IMR-90 (cell line): ENCODE measurements at regions not wholly inside any gene's neighbourhood (a gene's known extent, or its start where the extent isn't known, plus 50 kb on each side); places are given as distances from the start of the nearest gene placed in this dataset.

Experiments
- ATAC-seq: fragments of 200-7000 bp; cut with Tn5 transposase; 2 replicates; pipeline ENCODE4 v1.9.1; 2020; ENCODE audit warnings: low read depth, mild to moderate bottlenecking, moderate library complexity
- BruUV-seq: library from RNA; stranded (reverse); fragments of 400-500 nt; replicated peaks from 2 replicates; lab custom pipeline; 2021; lab: Mats Ljungman, UMichigan
- CTCF ChIA-PET: fragments of 300-600 bp; formaldehyde crosslinking; extraction: SDS; loops from one replicate; lab custom pipeline; 2021; ENCODE audit warnings: antibody characterized with exemption; lab: Yijun Ruan, JAX
- POLR2A ChIA-PET: fragments of 300-600 bp; sonication (Branson Sonifier 250); formaldehyde crosslinking; loops from one replicate; lab custom pipeline; 2022; ENCODE audit warnings: antibody characterized with exemption; ENCODE audit not compliant: unreplicated experiment; lab: Charles Lee
- DNase-seq: peaks from one replicate; pipeline ENCODE4 v3.0.0; 2013
- H2AFZ ChIP-seq: replicated peaks from 2 replicates; pipeline ENCODE3; 2013; ENCODE audit warnings: low read length, mild to moderate bottlenecking; ENCODE audit not compliant: poor library complexity
- H2AK5ac ChIP-seq: 2 replicates; pipeline ENCODE4 v1.6.1; 2013; ENCODE audit warnings: low read depth, low read length, inconsistent platforms
- H2AK9ac ChIP-seq: replicated peaks from 2 replicates; pipeline ENCODE3; 2013; ENCODE audit warnings: mild to moderate bottlenecking, low read depth, low read length, moderate library complexity; ENCODE audit not compliant: poor library complexity
- H2BK120ac ChIP-seq: 2 replicates; pipeline ENCODE4 v1.6.1; 2013; ENCODE audit warnings: low read depth, low read length, inconsistent platforms
- H2BK15ac ChIP-seq: 3 replicates; pipeline ENCODE4 v1.6.1; 2013; ENCODE audit warnings: low read depth, low read length, inconsistent platforms
- H2BK20ac ChIP-seq: 2 replicates; pipeline ENCODE4 v1.6.1; 2013; ENCODE audit warnings: low read depth, mild to moderate bottlenecking, inconsistent platforms, low read length, moderate library complexity
- H2BK5ac ChIP-seq: 2 replicates; pipeline ENCODE4 v1.6.1; 2013; ENCODE audit warnings: mild to moderate bottlenecking, low read depth, low read length, inconsistent platforms; ENCODE audit not compliant: poor library complexity, severe bottlenecking
- H3K14ac ChIP-seq: replicated peaks from 2 replicates; pipeline ENCODE4 v1.6.1; 2013; ENCODE audit warnings: low read depth, low read length, inconsistent platforms
- H3K18ac ChIP-seq: 2 replicates; pipeline ENCODE4 v1.6.1; 2013; ENCODE audit warnings: low read depth, low read length, control low read depth
- H3K23ac ChIP-seq: 2 replicates; pipeline ENCODE4 v1.6.1; 2013; ENCODE audit warnings: low read depth, low read length, inconsistent platforms
- H3K27ac ChIP-seq: 2 replicates; pipeline ENCODE4 v1.5.1; 2013; ENCODE audit warnings: mild to moderate bottlenecking, control low read depth, low read length; ENCODE audit not compliant: insufficient read depth
- H3K27me3 ChIP-seq: 2 replicates; pipeline ENCODE4 v1.6.1; 2013; ENCODE audit warnings: low read length; ENCODE audit not compliant: control insufficient read depth, insufficient read depth
- H3K36me3 ChIP-seq: 2 replicates; pipeline ENCODE4 v1.6.1; 2013; ENCODE audit warnings: low read length, mixed read lengths; ENCODE audit not compliant: control insufficient read depth, insufficient read depth
- H3K4ac ChIP-seq: 2 replicates; pipeline ENCODE4 v1.6.1; 2013; ENCODE audit warnings: low read depth, low read length, inconsistent platforms
- H3K4me1 ChIP-seq: 2 replicates; pipeline ENCODE4 v1.6.1; 2013; ENCODE audit warnings: low read length, mixed read lengths; ENCODE audit not compliant: control insufficient read depth, insufficient read depth
- H3K4me2 ChIP-seq: 2 replicates; pipeline ENCODE4 v1.6.1; 2013; ENCODE audit warnings: low read depth, mild to moderate bottlenecking, control low read depth, low read length, moderate library complexity
- H3K4me3 ChIP-seq: 2 replicates; pipeline ENCODE4 v1.5.1; 2013; ENCODE audit warnings: low read depth, mild to moderate bottlenecking, control low read depth, low read length, moderate library complexity; ENCODE audit not compliant: insufficient read depth
- H3K56ac ChIP-seq: 2 replicates; pipeline ENCODE4 v1.6.1; 2013; ENCODE audit warnings: low read length, inconsistent platforms; ENCODE audit not compliant: insufficient read depth; ENCODE audit errors: extremely low read depth
- H3K79me1 ChIP-seq, 2 experiments: 2 replicates each; pipeline ENCODE4 v1.6.1; 2013; ENCODE audit warnings: low read length in 2 of 2, inconsistent platforms in 1 of 2, low read depth in 1 of 2
- H3K9ac ChIP-seq: 2 replicates; pipeline ENCODE4 v1.6.1; 2013; ENCODE audit warnings: low read depth, low read length, control low read depth
- H3K9me1 ChIP-seq: 2 replicates; pipeline ENCODE4 v1.6.1; 2013; ENCODE audit warnings: low read length, inconsistent platforms; ENCODE audit not compliant: insufficient read depth
- H3K9me3 ChIP-seq: 2 replicates; pipeline ENCODE4 v1.6.1; 2013; ENCODE audit warnings: low read length; ENCODE audit not compliant: control insufficient read depth, insufficient read depth
- H4K20me1 ChIP-seq: 2 replicates; pipeline ENCODE4 v1.6.1; 2013; ENCODE audit warnings: low read length, inconsistent platforms; ENCODE audit not compliant: insufficient read depth
- H4K5ac ChIP-seq: 2 replicates; pipeline ENCODE4 v1.6.1; 2013; ENCODE audit warnings: mild to moderate bottlenecking, low read depth, low read length, control low read depth
- H4K8ac ChIP-seq, 2 experiments: 2 replicates each; pipeline ENCODE4 v1.6.1; 2013; ENCODE audit warnings: low read depth in 2 of 2, low read length in 2 of 2, control low read depth in 1 of 2, inconsistent platforms in 1 of 2
- H4K91ac ChIP-seq: 2 replicates; pipeline ENCODE4 v1.6.1; 2013; ENCODE audit warnings: low read depth, low read length, inconsistent platforms; ENCODE audit not compliant: insufficient read depth
- CHD1 ChIP-seq: IDR thresholded peaks from 2 replicates; pipeline ENCODE4 v1.6.1; 2012; ENCODE audit warnings: low read depth, low read length, improper control_type of control experiment
- ELK1 ChIP-seq: fragments of 150-350 bp; IDR thresholded peaks from 2 replicates; pipeline ENCODE4 v1.6.1; 2016; ENCODE audit warnings: low read depth, mild to moderate bottlenecking, low read length, moderate library complexity, borderline replicate concordance
- FOS ChIP-seq: fragments of 150-350 bp; IDR thresholded peaks from 2 replicates; pipeline ENCODE4 v1.6.1; 2016; ENCODE audit warnings: low read depth, low read length
- MAFK ChIP-seq: IDR thresholded peaks from 2 replicates; pipeline ENCODE4 v1.6.1; 2012; ENCODE audit warnings: low read depth, low read length, improper control_type of control experiment
- NFE2L2 ChIP-seq: fragments of 150-350 bp; IDR thresholded peaks from 2 replicates; pipeline ENCODE4 v1.6.1; 2016; ENCODE audit warnings: low read depth, mild to moderate bottlenecking, low read length
- POLR2A ChIP-seq: IDR thresholded peaks from 2 replicates; pipeline ENCODE4 v1.6.1; 2012; ENCODE audit warnings: mild to moderate bottlenecking, low read depth, low read length
- RCOR1 ChIP-seq: IDR thresholded peaks from 2 replicates; pipeline ENCODE4 v1.6.1; 2012; ENCODE audit warnings: mild to moderate bottlenecking, low read length, improper control_type of control experiment; ENCODE audit not compliant: insufficient replicate concordance
- USF2 ChIP-seq: fragments of 150-350 bp; IDR thresholded peaks from 2 replicates; pipeline ENCODE4 v1.6.1; 2017; ENCODE audit warnings: mild to moderate bottlenecking, antibody characterized with exemption, low read length, low read depth
- WGBS, 2 experiments: methylation state at CpG; one replicate each; pipeline versions ENCODE4 v1.1.5 to v1.1.7; 2013; ENCODE audit warnings: missing lambda C conversion rate in 2 of 2; ENCODE audit not compliant: insufficient read length in 1 of 2; ENCODE audit errors: extremely low coverage in 2 of 2; 5-methylcytosine and 5-hydroxymethylcytosine counted together
- dilution Hi-C: fragments of 300-500 bp; cut with HindIII; formaldehyde crosslinking; loops from one replicate; pipeline ENCODE4 v1.14.3; 2018; ENCODE audit warnings: low sequenced_read_pairs; ENCODE audit not compliant: unreplicated experiment
- in situ Hi-C: fragments of 300-500 bp; cut with MboI; formaldehyde crosslinking; loops from 3 replicates; pipeline ENCODE4 v1.14.3; 2019; ENCODE audit warnings: low sequenced_read_pairs, inconsistent platforms, mixed read lengths
- intact Hi-C: fragments of 100-400 bp; cut with micrococcal nuclease; formaldehyde crosslinking; loops from 2 replicates; pipeline ENCODE4 v1.10.0; 2022

GRCh38 chr7:25638590-25639244 is 410.4 kb upstream of the NPVF start:
- no peak overlapping the region for H3K4me3 ChIP-seq
- no peak overlapping the region for H3K23ac ChIP-seq
- POLR2A ChIA-PET, result no interaction called here
- no peak overlapping the region for H2BK120ac ChIP-seq
- no peak overlapping the region for H3K9ac ChIP-seq
- no peak overlapping the region for H3K4ac ChIP-seq
- no peaks in the 10 kb centered on the region for H3K27me3 ChIP-seq
- no peaks in the 10 kb centered on the region for H3K9me3 ChIP-seq
- H3K14ac ChIP-seq, result no peak overlapping the region
- no peak overlapping the region for H2BK15ac ChIP-seq
- CTCF ChIA-PET, result no interaction called here
- H3K27ac ChIP-seq, result no peak overlapping the region
- dilution Hi-C loops, result no loop called here
- intact Hi-C loops, result no loop called here
- no peak overlapping the region for H3K4me2 ChIP-seq
- in situ Hi-C loops, result no loop called here
- ATAC-seq, result no peak
- no peaks in the 10 kb centered on the region for H3K36me3 ChIP-seq
- H2BK5ac ChIP-seq, result no peak overlapping the region
- no peaks in the 10 kb centered on the region for H3K9me1 ChIP-seq
- H4K5ac ChIP-seq, result no peak overlapping the region
- no peak overlapping the region for H2AK5ac ChIP-seq
- TF ChIP-seq FOS (no peak), MAFK (no peak), CHD1 (no peak), NFE2L2 (no peak), USF2 (no peak), RCOR1 (no peak), POLR2A (no peak), ELK1 (no peak)
- H3K4me1 ChIP-seq, result no peaks in the 10 kb centered on the region
- no peak overlapping the region for H2AK9ac ChIP-seq
- WGBS, 2 experiments, result no CpG with 5 or more reads among the region's 7 CpGs
- H4K8ac ChIP-seq, result no peak overlapping the region
- H3K18ac ChIP-seq, result no peak overlapping the region
- no peaks in the 10 kb centered on the region for H3K79me1 ChIP-seq
- no peak for DNase-seq
- H2AFZ ChIP-seq, result no peak overlapping the region
- H4K91ac ChIP-seq, result no peak overlapping the region
- no peaks in the 10 kb centered on the region for H4K20me1 ChIP-seq
- BruUV-seq, result no TSS peak
- no peak overlapping the region for H2BK20ac ChIP-seq
- H3K56ac ChIP-seq, result no peak overlapping the region
